NCI-H526 (cell line): ENCODE measurements at regions not wholly inside any gene's neighbourhood (a gene's known extent, or its start where the extent isn't known, plus 50 kb on each side); places are given as distances from the start of the nearest gene placed in this dataset.
"Not testable (repeated sequence)": the region's sequence is repeated elsewhere in the genome, so short reads cannot be mapped to it uniquely, and the experiment has no call there.

ENCODE experiments used
- DNase-seq, 2 experiments: peaks; one replicate each; lab custom pipeline; 2025; lab: John Stamatoyannopoulos, UW

GRCh38 chr17:34472363-34472762 is 107.0 kb upstream of the TMEM132E start:
- no peak for DNase-seq

- not testable (repeated sequence) for DNase-seq
Observed at GRCh38 chr17:34471278-34471677, 108.1 kb upstream of the TMEM132E start.

- DNase-seq: no peak
Observed at GRCh38 chr17:34465789-34466188, 102.8 kb upstream of the CCL1 start.

DNA sequence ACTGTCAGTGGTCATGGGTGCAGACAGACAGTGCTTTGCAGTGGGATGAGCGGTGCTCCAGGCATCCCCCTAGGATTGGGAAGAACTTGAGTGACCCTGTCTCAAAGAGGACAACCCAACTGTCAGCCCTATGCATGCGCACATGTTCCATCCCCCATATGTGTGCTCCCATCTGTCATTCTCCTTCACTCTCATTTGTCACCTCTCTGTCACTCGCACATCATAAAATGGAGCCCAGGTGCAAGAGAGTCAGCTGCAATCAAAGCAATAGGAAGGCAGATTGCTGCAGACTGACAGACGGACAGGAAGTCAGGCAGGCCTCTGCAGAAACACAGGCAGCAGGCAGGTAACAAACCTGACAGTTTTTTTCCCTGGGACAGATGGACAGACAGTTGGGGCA is 101.8 kb upstream of the CCL1 start:
- DNase-seq: no peak

DNA sequence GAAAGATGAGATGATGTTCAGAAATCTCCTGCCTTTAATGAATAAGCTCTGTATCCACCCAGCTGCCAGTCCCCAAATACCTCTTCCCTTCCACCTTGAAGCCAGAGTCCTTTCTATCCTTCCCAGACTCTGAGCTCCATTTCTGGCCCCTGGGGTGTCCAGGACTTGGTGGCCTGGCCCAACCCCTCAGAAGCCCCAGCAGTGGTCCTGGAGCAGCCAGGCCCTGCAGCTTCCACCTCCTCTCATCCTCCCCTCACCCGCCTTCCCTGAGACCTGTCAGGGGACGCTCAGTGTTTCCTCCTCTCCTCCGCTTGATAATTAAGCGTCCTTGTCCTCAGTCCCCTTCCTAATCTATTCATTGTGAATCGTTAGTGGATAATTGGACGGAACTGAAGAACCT is 95.2 kb upstream of the CCL1 start:
- DNase-seq: no peak

DNA sequence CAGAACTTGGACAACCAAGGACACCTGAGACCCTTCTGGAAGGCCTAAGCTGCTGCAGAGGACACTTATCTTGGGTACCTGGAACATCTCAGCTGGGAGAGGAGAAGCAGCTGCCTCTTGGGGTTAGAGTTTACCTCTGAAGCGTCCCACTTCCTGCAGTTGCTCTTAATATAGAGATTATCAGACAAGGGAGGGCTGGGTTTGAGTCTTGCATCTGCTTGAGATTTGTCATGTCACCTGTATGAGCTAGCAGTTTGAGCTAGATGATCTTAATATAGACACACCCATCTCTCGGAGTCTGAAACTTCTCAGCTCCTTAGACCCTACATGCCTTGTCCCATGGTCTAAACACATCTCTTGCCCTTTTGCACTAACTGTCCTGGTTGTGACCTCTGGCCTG is 93.1 kb upstream of the CCL1 start:
- no peak for DNase-seq

GRCh38 chr17:34452769-34453168 is 89.7 kb upstream of the CCL1 start:
- no peak for DNase-seq

- DNase-seq: no peak
Observed at GRCh38 chr17:34451313-34451712, 88.3 kb upstream of the CCL1 start.

DNA sequence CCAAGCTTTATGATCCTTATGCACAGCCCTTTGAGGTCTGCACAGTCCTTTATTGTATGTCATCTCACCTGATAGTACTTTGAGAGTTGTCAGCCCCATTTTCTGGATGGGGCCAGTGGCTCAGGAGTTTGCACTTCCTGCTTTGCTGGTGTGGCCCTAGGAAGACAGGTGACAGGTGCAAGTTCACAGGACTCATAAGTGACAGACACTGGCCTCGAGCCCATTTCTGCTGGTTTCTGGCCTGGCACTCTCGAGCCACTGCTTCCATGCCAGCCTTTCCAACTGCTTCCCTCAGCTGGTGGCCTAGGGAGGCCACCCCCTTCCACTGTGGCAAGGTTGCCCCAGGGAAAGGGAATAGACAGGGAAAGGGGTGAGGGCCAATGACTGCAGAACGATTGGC is 84.4 kb upstream of the CCL1 start:
- DNase-seq: no peak

- DNase-seq: no peak
Observed at GRCh38 chr17:34445101-34445500, 82.1 kb upstream of the CCL1 start.

DNA sequence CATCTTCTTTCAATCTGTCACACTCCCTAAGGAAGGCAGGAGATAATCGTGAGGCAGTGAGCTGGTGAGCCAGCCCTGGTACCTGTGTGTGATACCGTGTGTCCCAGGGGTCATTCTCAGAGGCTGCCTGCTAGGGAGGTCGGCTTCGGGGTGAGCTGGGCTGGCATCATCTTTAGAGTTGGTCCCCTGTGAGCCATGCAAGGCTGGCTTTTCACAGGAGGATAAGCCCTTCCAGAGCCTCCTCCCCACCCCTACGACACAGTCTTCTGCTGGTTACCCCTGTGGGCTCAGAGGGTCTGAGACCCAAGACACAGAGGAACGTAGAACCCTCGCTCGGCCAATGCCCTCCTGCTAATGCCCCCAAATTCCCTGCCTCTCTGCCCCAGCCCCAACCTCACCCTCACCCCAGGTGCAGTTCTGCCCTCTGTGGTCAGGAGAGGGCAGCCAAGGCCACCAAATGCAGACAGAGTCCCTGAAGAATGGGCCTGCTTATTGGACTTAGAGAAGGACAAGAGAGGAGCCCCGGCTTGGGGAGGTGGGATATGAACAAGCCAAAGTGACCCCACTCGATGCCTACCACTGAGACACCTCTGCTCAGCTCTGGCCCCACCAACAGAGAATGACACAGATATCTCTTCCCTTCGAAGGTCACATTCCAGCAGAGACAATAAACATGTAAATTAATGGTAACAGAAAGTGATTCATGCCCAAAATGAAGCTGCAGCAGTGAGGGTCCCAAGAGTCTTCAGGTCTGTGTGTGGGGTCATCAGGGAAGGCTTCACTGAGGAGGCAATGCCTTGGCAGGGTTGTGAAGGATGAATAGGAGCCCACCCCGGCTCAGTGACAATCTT is 80.8 kb upstream of the CCL1 start:
- DNase-seq: peak in 1 of 2 experiments; percentile 44

DNA sequence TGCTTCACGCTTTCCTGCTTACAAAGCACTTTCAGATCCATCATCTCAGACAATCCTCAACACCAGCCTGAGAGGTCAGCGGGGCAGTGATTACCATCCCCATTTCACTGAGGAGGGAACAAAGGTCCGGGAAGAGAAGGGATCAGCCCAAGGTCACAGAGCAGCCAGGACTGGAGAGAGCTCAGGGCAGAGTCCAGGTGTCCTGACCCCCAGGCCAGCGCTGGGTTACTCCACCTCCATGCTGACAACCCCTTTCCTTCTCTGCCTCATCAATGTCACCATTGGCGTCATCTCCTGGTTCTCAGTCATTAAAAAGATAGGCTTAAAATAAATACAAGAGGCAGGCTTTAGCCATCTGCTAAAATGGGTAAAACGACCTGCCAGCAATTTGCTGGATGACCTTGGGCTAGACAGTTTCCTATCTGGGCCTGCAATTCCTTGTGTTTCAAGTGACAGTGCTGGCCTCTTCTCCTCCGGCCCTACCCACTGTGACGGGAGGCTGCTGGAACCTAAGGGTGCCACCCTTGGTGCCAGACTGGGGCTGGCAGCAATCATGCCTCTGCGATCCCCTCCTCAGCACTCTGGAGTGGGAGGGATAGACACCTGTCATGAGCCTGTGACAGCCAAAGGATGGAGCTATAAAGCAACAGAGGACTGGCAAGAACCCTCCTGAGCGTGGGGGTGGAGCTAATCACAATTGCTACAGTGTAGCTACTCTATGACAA is 79.5 kb upstream of the CCL1 start:
- no peak for DNase-seq

GRCh38 chr17:34437188-34437587 is 74.2 kb upstream of the CCL1 start:
- DNase-seq: peak; percentile 97

GRCh38 chr17:34436607-34437006 is 73.6 kb upstream of the CCL1 start:
- DNase-seq: no peak

GRCh38 chr17:34435182-34435928 is 72.3 kb upstream of the CCL1 start:
- DNase-seq: no peak

DNA sequence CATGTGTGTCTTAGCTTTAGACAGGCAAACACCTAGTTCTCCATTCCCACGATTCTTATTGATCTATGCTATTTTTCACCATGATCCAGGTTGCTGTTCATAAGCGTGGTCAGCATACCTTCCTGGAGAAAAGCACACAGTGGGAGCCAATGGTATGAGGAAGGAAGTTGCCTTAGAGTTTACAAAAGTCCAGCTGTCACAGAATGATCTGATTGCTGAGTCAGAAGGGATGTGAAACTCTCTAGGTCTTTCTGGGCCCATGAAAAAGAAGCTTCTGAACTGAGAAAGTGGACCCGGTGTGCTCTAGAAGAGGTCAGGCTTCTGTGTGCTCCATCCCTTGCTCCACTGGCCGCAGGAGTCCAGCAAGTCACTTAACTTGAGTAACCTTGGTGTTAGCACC is 71.0 kb upstream of the CCL1 start:
- DNase-seq: no peak

DNA sequence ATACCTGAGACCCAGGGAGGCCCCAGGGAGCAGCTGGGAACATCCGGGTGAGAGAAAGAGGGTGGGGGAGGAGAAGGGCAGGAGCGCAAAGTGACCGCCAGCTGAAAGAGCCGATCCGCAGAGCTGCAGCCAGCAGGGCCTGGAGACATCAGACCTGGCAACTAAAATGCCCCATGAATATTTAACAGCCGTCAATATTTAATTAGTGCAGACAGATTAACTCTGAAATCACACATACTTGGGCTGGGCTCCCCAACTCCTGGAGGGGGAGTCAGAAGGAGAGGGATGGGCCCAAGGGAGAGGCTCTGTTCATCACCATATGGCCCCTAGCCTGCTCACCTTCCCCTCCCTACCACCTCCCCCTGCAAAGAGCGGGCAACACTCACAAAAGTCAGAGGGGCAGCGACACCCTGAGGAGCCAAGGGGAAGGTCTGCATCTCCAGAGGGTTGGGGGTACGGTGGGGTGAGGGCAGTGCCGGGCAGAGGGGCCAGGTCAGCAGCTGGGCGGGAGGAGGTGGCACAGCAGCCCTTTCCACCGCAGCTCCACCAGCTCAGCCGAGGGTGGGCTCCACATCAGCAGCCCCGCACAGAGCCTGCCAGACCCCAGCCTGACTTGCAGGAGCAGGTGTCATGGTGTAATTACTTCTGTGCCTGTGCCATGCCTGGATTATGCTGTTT is 61.9 kb upstream of the CCL1 start:
- peak in 1 of 2 experiments; percentile 26 for DNase-seq

DNA sequence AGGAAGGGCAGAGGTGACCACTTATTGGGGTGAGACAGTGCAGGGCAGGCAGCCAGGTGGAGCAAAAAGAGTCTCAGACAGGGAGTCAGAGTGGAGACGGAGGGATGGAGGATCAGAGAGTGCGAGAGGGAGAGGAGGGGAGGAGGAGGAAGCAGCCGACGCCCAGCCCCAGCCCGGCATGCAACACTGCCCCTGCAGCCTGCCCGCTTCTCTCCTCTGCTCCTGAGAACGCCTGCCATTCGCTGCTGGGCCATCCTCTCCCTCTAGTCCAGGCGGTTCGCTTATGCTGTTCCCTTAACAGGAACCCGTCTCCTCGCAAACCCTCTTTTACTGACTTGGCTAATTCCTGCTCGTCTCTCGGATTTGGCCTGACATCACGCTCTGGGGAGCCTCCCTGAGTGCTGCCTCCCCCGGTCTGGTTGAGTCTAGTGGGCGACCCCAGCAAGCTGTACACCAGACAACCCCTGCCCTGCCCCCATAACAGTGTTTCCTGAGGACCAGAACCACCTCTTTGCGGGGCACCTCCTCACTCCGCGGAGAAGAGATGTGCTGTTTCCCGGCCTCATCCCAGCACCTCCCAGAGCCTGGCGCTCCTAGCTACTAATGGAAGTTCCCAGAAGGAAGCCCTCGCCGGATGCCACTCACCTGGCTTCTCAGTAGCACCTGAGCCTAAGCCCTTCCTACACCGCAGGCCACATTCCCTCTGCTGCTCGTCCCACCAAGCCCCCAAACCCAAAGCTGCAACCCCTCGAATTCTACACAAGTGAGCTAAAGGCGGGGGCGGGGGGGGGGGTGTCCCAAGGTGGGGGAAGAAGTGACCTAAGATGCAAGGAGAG is 61.2 kb upstream of the CCL1 start:
- no peak for DNase-seq

DNA sequence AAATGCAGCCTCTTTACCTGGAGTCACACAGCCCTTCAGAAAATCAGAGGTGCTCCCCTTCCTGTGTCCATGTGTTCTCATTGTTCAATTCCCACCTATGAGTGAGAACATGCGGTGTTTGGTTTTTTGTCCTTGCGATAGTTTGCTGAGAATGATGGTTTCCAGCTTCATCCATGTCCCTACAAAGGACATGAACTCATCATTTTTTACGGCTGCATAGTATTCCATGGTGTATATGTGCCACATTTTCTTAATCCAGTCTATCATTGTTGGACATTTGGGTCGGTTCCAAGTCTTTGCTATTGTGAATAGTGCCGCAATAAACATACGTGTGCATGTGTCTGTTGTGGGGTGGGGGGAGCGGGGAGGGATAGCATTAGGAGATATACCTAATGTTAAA is 60.3 kb upstream of the CCL1 start:
- DNase-seq: not testable (repeated sequence)

GRCh38 chr17:34420900-34421299 is 57.9 kb upstream of the CCL1 start:
- no peak for DNase-seq

- DNase-seq: peak in 1 of 2 experiments; percentile 75
Observed at GRCh38 chr17:34420254-34420766, 57.3 kb upstream of the CCL1 start.
